GM19395 (cell line): ENCODE measurements at regions not wholly inside any gene's neighbourhood (a gene's known extent, or its start where the extent isn't known, plus 50 kb on each side); places are given as distances from the start of the nearest gene placed in this dataset.

Experiments used
- ATAC-seq: cut with Tn5 transposase; IDR thresholded peaks from one replicate; pipeline ENCODE4 v1.9.1; 2021; ENCODE audit warnings: mild to moderate bottlenecking, moderate library complexity; ENCODE audit not compliant: unreplicated experiment

- no peak for ATAC-seq
Measured at GRCh38 chr16:82499302-82499701, 127.5 kb upstream of the CDH13 start.

- ATAC-seq, result no peak
Measured at GRCh38 chr16:82497139-82497538, 129.6 kb upstream of the CDH13 start.

GRCh38 chr16:82488460-82488859, 138.3 kb upstream of the CDH13 start:
- ATAC-seq, result no peak

GRCh38 chr16:82481455-82481854, 145.3 kb upstream of the CDH13 start:
- ATAC-seq, result no peak

GRCh38 chr16:82476786-82477185, 150.0 kb upstream of the CDH13 start:
- ATAC-seq, result no peak

GRCh38 chr16:82470620-82471152, 156.1 kb upstream of the CDH13 start:
- no peak for ATAC-seq

GRCh38 chr16:82470016-82470415, 156.8 kb upstream of the CDH13 start:
- ATAC-seq, result no peak

- ATAC-seq, result no peak
Measured at GRCh38 chr16:82464187-82464586, 162.6 kb upstream of the CDH13 start.

GRCh38 chr16:82460766-82461165, 166.0 kb upstream of the CDH13 start:
- ATAC-seq, result no peak

- no peak for ATAC-seq
Measured at GRCh38 chr16:82459580-82460256, 167.1 kb upstream of the CDH13 start.

- ATAC-seq, result peak; percentile 74
Measured at GRCh38 chr16:82456683-82457082, 170.1 kb upstream of the CDH13 start.

- ATAC-seq, result no peak
Measured at GRCh38 chr16:82454566-82454965, 172.2 kb upstream of the CDH13 start.

GRCh38 chr16:82454152-82454551, 172.6 kb upstream of the CDH13 start:
- no peak for ATAC-seq

- no peak for ATAC-seq
Measured at GRCh38 chr16:82452004-82452756, 174.6 kb upstream of the CDH13 start.

- ATAC-seq, result no peak
Measured at GRCh38 chr16:82451449-82451848, 175.3 kb upstream of the CDH13 start.

GRCh38 chr16:82440336-82440735, 186.4 kb upstream of the CDH13 start:
- no peak for ATAC-seq

GRCh38 chr16:82439678-82440293, 187.0 kb upstream of the CDH13 start:
- no peak for ATAC-seq

GRCh38 chr16:82433042-82433441, 193.7 kb upstream of the CDH13 start:
- ATAC-seq, result no peak

GRCh38 chr16:82432261-82432660, 194.5 kb upstream of the CDH13 start:
- no peak for ATAC-seq

GRCh38 chr16:82425661-82426060, 201.1 kb upstream of the CDH13 start:
- ATAC-seq, result no peak

- ATAC-seq, result no peak
Measured at GRCh38 chr16:82421851-82422250, 204.9 kb upstream of the CDH13 start.

- no peak for ATAC-seq
Measured at GRCh38 chr16:82419332-82419731, 207.4 kb upstream of the CDH13 start.
